ENCODE measurements at regions not wholly inside any gene's neighbourhood (a gene's known extent, or its start where the extent isn't known, plus 50 kb on each side); places are given as distances from the start of the nearest gene placed in this dataset.

- no peak for TF ChIP-seq ZFP3 (CRISPR knock-in tag; IDR thresholded peaks at IDR 0.05)
- no peak for TF ChIP-seq ARNTL (CRISPR knock-in tag; IDR thresholded peaks at IDR 0.05; ENCODE audit: borderline replicate concordance, low read depth)
- no peak for TF ChIP-seq GLIS3 (CRISPR knock-in tag; IDR thresholded peaks at IDR 0.05)
- no peak for TF ChIP-seq ZNF565 (CRISPR knock-in tag; conservative IDR thresholded peaks at IDR 0.05; ENCODE audit: low read depth)
- no peak for TF ChIP-seq TSHZ2 (CRISPR knock-in tag; IDR thresholded peaks at IDR 0.05)
- TF ChIP-seq RARB (CRISPR knock-in tag; IDR thresholded peaks at IDR 0.05): no peak
- TF ChIP-seq ISL1 (CRISPR knock-in tag; IDR thresholded peaks at IDR 0.05): no peak
- no peak for TF ChIP-seq ZC3H10 (CRISPR knock-in tag; IDR thresholded peaks at IDR 0.05)
- TF ChIP-seq OSR1 (CRISPR knock-in tag; IDR thresholded peaks at IDR 0.05): no peak
- no peak for TF ChIP-seq TCF4 (CRISPR knock-in tag; IDR thresholded peaks at IDR 0.05; ENCODE audit: borderline replicate concordance)
- TF ChIP-seq CREB5 (CRISPR knock-in tag; IDR thresholded peaks at IDR 0.05; ENCODE audit: low read depth): no peak
- TF ChIP-seq ESRRG (CRISPR knock-in tag; IDR thresholded peaks at IDR 0.05): no peak
- no peak for ATAC-seq
Observed at GRCh38 chr1:115164484-115164883, 75.2 kb upstream of the TSPAN2 start.

GRCh38 chr1:115160728-115161127 is 71.4 kb upstream of the TSPAN2 start:
- ATAC-seq: peak; percentile 86
- TF ChIP-seq TOX (CRISPR knock-in tag; IDR thresholded peaks at IDR 0.05; ENCODE audit: borderline replicate concordance) (peak; percentile 88), PATZ1 (CRISPR knock-in tag; IDR thresholded peaks at IDR 0.05; ENCODE audit: borderline replicate concordance) (no peak; the same call in 1 of the 2 replicates), ZC3H10 (CRISPR knock-in tag; IDR thresholded peaks at IDR 0.05) (peak; percentile 80), POU6F1 (CRISPR knock-in tag; IDR thresholded peaks at IDR 0.05; ENCODE audit: borderline replicate concordance, low read depth) (no peak), PPARA (CRISPR knock-in tag; IDR thresholded peaks at IDR 0.05; ENCODE audit: borderline replicate concordance) (no peak), ZNF8 (CRISPR knock-in tag; IDR thresholded peaks at IDR 0.05) (no peak), OSR1 (CRISPR knock-in tag; IDR thresholded peaks at IDR 0.05) (0 out of 2 replicates have a peak, but pooled peaks have one; percentile 50), ZFP3 (CRISPR knock-in tag; IDR thresholded peaks at IDR 0.05) (no peak), CREB5 (CRISPR knock-in tag; IDR thresholded peaks at IDR 0.05; ENCODE audit: low read depth) (no peak), CSDC2 (CRISPR knock-in tag; IDR thresholded peaks at IDR 0.05) (no peak), TCF4 (CRISPR knock-in tag; IDR thresholded peaks at IDR 0.05; ENCODE audit: borderline replicate concordance) (no peak), ISL1 (CRISPR knock-in tag; IDR thresholded peaks at IDR 0.05) (no peak), ARNTL (CRISPR knock-in tag; IDR thresholded peaks at IDR 0.05; ENCODE audit: borderline replicate concordance, low read depth) (no peak), ZFP30 (CRISPR knock-in tag; IDR thresholded peaks at IDR 0.05) (no peak), BACH2 (CRISPR knock-in tag; IDR thresholded peaks at IDR 0.05; ENCODE audit: borderline replicate concordance) (no peak), GLIS3 (CRISPR knock-in tag; IDR thresholded peaks at IDR 0.05) (no peak), SNAI2 (CRISPR knock-in tag; IDR thresholded peaks at IDR 0.05) (no peak), ZNF565 (CRISPR knock-in tag; conservative IDR thresholded peaks at IDR 0.05; ENCODE audit: low read depth) (no peak)

GRCh38 chr1:115159958-115160357 is 70.7 kb upstream of the TSPAN2 start:
- ATAC-seq: no peak
- TF ChIP-seq POU6F1 (CRISPR knock-in tag; IDR thresholded peaks at IDR 0.05; ENCODE audit: borderline replicate concordance, low read depth) (no peak), ZFP3 (CRISPR knock-in tag; IDR thresholded peaks at IDR 0.05) (no peak), PATZ1 (CRISPR knock-in tag; IDR thresholded peaks at IDR 0.05; ENCODE audit: borderline replicate concordance) (no peak), TOX (CRISPR knock-in tag; IDR thresholded peaks at IDR 0.05; ENCODE audit: borderline replicate concordance) (no peak), ZFP30 (CRISPR knock-in tag; IDR thresholded peaks at IDR 0.05) (no peak), ZC3H10 (CRISPR knock-in tag; IDR thresholded peaks at IDR 0.05) (no peak), CSDC2 (CRISPR knock-in tag; IDR thresholded peaks at IDR 0.05) (no peak)

Data from SK-N-SH treated with all-trans-retinoic acid at 6 μM for 48 hours (cell line).